GM21447 (cell line): ENCODE measurements at regions not wholly inside any gene's neighbourhood (a gene's known extent, or its start where the extent isn't known, plus 50 kb on each side); places are given as distances from the start of the nearest gene placed in this dataset.
"Not testable (repeated sequence)": the region's sequence is repeated elsewhere in the genome, so short reads cannot be mapped to it uniquely, and the experiment has no call there.

ENCODE experiments used
- ATAC-seq: cut with Tn5 transposase; IDR thresholded peaks from one replicate; pipeline ENCODE4 v1.9.1; 2021; ENCODE audit not compliant: unreplicated experiment

GRCh38 chr4:29113960-29114359, 1606.2 kb upstream of the PCDH7 start:
- no peak for ATAC-seq

- ATAC-seq, result not testable (repeated sequence)
Observed at GRCh38 chr4:29117231-29117722, 1602.9 kb upstream of the PCDH7 start.

GRCh38 chr4:29121586-29121985, 1598.6 kb upstream of the PCDH7 start:
- ATAC-seq, result no peak

- no peak for ATAC-seq
Observed at GRCh38 chr4:29128810-29129209, 1591.4 kb upstream of the PCDH7 start.

GRCh38 chr4:29131304-29131703, 1588.9 kb upstream of the PCDH7 start:
- no peak for ATAC-seq

- no peak for ATAC-seq
Observed at GRCh38 chr4:29142708-29143107, 1577.5 kb upstream of the PCDH7 start.

- ATAC-seq, result no peak
Observed at GRCh38 chr4:29151584-29151983, 1568.6 kb upstream of the PCDH7 start.

- ATAC-seq, result no peak
Observed at GRCh38 chr4:29153642-29154041, 1566.5 kb upstream of the PCDH7 start.

GRCh38 chr4:29175291-29175690, 1544.9 kb upstream of the PCDH7 start:
- no peak for ATAC-seq

- no peak for ATAC-seq
Observed at GRCh38 chr4:29199025-29199424, 1521.1 kb upstream of the PCDH7 start.

- no peak for ATAC-seq
Observed at GRCh38 chr4:29199485-29199884, 1520.7 kb upstream of the PCDH7 start.

GRCh38 chr4:29213020-29213419, 1507.1 kb upstream of the PCDH7 start:
- ATAC-seq, result no peak

GRCh38 chr4:29220761-29221160, 1499.4 kb upstream of the PCDH7 start:
- ATAC-seq, result no peak

GRCh38 chr4:29224911-29225310, 1495.3 kb upstream of the PCDH7 start:
- no peak for ATAC-seq

- ATAC-seq, result no peak
Observed at GRCh38 chr4:29240641-29241040, 1479.5 kb upstream of the PCDH7 start.

- ATAC-seq, result no peak
Observed at GRCh38 chr4:29243054-29243453, 1477.1 kb upstream of the PCDH7 start.

GRCh38 chr4:29243851-29244250, 1476.3 kb upstream of the PCDH7 start:
- no peak for ATAC-seq

GRCh38 chr4:29259556-29259955, 1460.6 kb upstream of the PCDH7 start:
- no peak for ATAC-seq

GRCh38 chr4:29262986-29263385, 1457.2 kb upstream of the PCDH7 start:
- ATAC-seq, result no peak

GRCh38 chr4:29276150-29276549, 1444.0 kb upstream of the PCDH7 start:
- ATAC-seq, result no peak

GRCh38 chr4:29277381-29277780, 1442.8 kb upstream of the PCDH7 start:
- no peak for ATAC-seq

GRCh38 chr4:29278585-29278984, 1441.6 kb upstream of the PCDH7 start:
- ATAC-seq, result no peak

- no peak for ATAC-seq
Observed at GRCh38 chr4:29289118-29289517, 1431.1 kb upstream of the PCDH7 start.

GRCh38 chr4:29295280-29295679, 1424.9 kb upstream of the PCDH7 start:
- no peak for ATAC-seq
